Fibroblast of lung (primary cell): ENCODE measurements at regions not wholly inside any gene's neighbourhood (a gene's known extent, or its start where the extent isn't known, plus 50 kb on each side); places are given as distances from the start of the nearest gene placed in this dataset.

Experiments
- DNase-seq, 2 donors: peaks; one replicate each; pipeline versions ENCODE4 v3.0.0 to v3.0.0-alpha.2; 2010; ENCODE audit warnings: low read depth in 2 of 2
- H2AFZ ChIP-seq: 2 replicates; pipeline ENCODE4 v1.5.1; 2012; ENCODE audit warnings: low read length, control low read depth, inconsistent platforms
- H3K27ac ChIP-seq: 2 replicates; pipeline ENCODE4 v1.5.1; 2011; ENCODE audit warnings: low read length, control low read depth; ENCODE audit not compliant: insufficient read depth
- H3K27me3 ChIP-seq: 2 replicates; pipeline ENCODE4 v1.5.1; 2011; ENCODE audit warnings: mild to moderate bottlenecking, low read length; ENCODE audit not compliant: control insufficient read depth, insufficient read depth
- H3K36me3 ChIP-seq: 2 replicates; pipeline ENCODE4 v1.5.1; 2011; ENCODE audit warnings: low read length; ENCODE audit not compliant: control insufficient read depth, insufficient read depth
- H3K4me1 ChIP-seq: 2 replicates; pipeline ENCODE4 v1.5.1; 2011; ENCODE audit warnings: low read length; ENCODE audit not compliant: control insufficient read depth, insufficient read depth; ENCODE audit errors: extremely low read depth
- H3K4me2 ChIP-seq: 2 replicates; pipeline ENCODE4 v1.5.1; 2011; ENCODE audit warnings: low read length, control low read depth; ENCODE audit not compliant: insufficient read depth; ENCODE audit errors: extremely low read depth
- H3K4me3 ChIP-seq, 4 experiments: fragments of 200-600 bp in 1 of 4; sonication (generic) in 1 of 4; replicated peaks in 1 of 4; 2 replicates each; pipeline ENCODE4 v1.5.1; 2011 to 2016; ENCODE audit warnings: low read length in 4 of 4, low read depth in 3 of 4, mild to moderate bottlenecking in 3 of 4, control low read depth in 2 of 4, inconsistent platforms in 1 of 4, mixed read lengths in 1 of 4; ENCODE audit not compliant: insufficient read depth in 1 of 4; ENCODE audit errors: control extremely low read depth in 1 of 4
- H3K79me2 ChIP-seq: 2 replicates; pipeline ENCODE4 v1.5.1; 2012; ENCODE audit warnings: mild to moderate bottlenecking, low read length, inconsistent platforms; ENCODE audit not compliant: control insufficient read depth, insufficient read depth
- H3K9ac ChIP-seq: 2 replicates; pipeline ENCODE4 v1.5.1; 2011; ENCODE audit warnings: mild to moderate bottlenecking, low read length, control low read depth; ENCODE audit not compliant: insufficient read depth
- H3K9me3 ChIP-seq: 2 replicates; pipeline ENCODE4 v1.5.1; 2012; ENCODE audit warnings: low read depth, low read length; ENCODE audit not compliant: control insufficient read depth, insufficient read depth
- H4K20me1 ChIP-seq: 2 replicates; pipeline ENCODE4 v1.5.1; 2011; ENCODE audit warnings: low read length; ENCODE audit not compliant: control insufficient read depth, insufficient read depth; ENCODE audit errors: extremely low read depth
- CTCF ChIP-seq, 2 donors: IDR thresholded peaks in 1 of 2; conservative IDR thresholded peaks in 1 of 2; 1 replicate in 1 of 2; 2 replicates in 1 of 2; pipeline ENCODE4 v1.5.1; 2011 to 2012; ENCODE audit warnings: low read length in 2 of 2, control low read depth in 1 of 2, inconsistent platforms in 1 of 2, low read depth in 1 of 2, mild to moderate bottlenecking in 1 of 2
- EZH2 ChIP-seq: IDR thresholded peaks from 2 replicates; pipeline ENCODE4 v1.5.1; 2012; ENCODE audit warnings: low read length, control low read depth, mild to moderate bottlenecking; ENCODE audit errors: missing control alignments

- Histone ChIP-seq H3K79me2 (no peaks in the 10 kb centered on the region), H3K4me1 (no peaks in the 10 kb centered on the region), H2AFZ (no peak overlapping the region), H3K27me3 (no peaks in the 10 kb centered on the region), H3K27ac (no peak overlapping the region), H3K9ac (no peak overlapping the region), H3K36me3 (no peaks in the 10 kb centered on the region), H3K9me3 (no peaks in the 10 kb centered on the region), H3K4me3 (no peak overlapping the region), H3K4me2 (no peak overlapping the region), H4K20me1 (no peaks in the 10 kb centered on the region)
- DNase-seq: no peak
- TF ChIP-seq EZH2 (no peak), CTCF (conservative IDR thresholded peaks at IDR 0.05 in 1 of 2, IDR thresholded peaks at IDR 0.05 in 1 of 2; ENCODE audit: low read depth in 1 of 2, low read length in 2 of 2) (no peak)
Observed at GRCh38 chr13:61358599-61358998, 57.0 kb downstream of the PCDH20 start.

GRCh38 chr13:61350341-61350740 lies 65.3 kb downstream of the PCDH20 start:
- H3K27me3 ChIP-seq: no peaks in the 10 kb centered on the region
- no peaks in the 10 kb centered on the region for H4K20me1 ChIP-seq
- H3K79me2 ChIP-seq: no peaks in the 10 kb centered on the region
- H3K9me3 ChIP-seq: no peaks in the 10 kb centered on the region
- H2AFZ ChIP-seq: no peak overlapping the region
- H3K9ac ChIP-seq: no peak overlapping the region
- no peaks in the 10 kb centered on the region for H3K4me1 ChIP-seq
- H3K27ac ChIP-seq: no peak overlapping the region
- H3K4me3 ChIP-seq: no peak overlapping the region
- no peak overlapping the region for H3K4me2 ChIP-seq
- TF ChIP-seq CTCF (conservative IDR thresholded peaks at IDR 0.05 in 1 of 2, IDR thresholded peaks at IDR 0.05 in 1 of 2; ENCODE audit: low read depth in 1 of 2, low read length in 2 of 2) (no peak), EZH2 (no peak)
- no peaks in the 10 kb centered on the region for H3K36me3 ChIP-seq
- DNase-seq: no peak

- H3K9ac ChIP-seq: no peak overlapping the region
- no peak overlapping the region for H3K27ac ChIP-seq
- no peaks in the 10 kb centered on the region for H3K79me2 ChIP-seq
- H2AFZ ChIP-seq: no peak overlapping the region
- DNase-seq: no peak
- no peak overlapping the region for H3K4me3 ChIP-seq
- no peaks in the 10 kb centered on the region for H4K20me1 ChIP-seq
- TF ChIP-seq EZH2 (no peak), CTCF (conservative IDR thresholded peaks at IDR 0.05 in 1 of 2, IDR thresholded peaks at IDR 0.05 in 1 of 2; ENCODE audit: low read depth in 1 of 2, low read length in 2 of 2) (no peak)
- H3K4me2 ChIP-seq: no peak overlapping the region
- H3K27me3 ChIP-seq: no peaks in the 10 kb centered on the region
- no peaks in the 10 kb centered on the region for H3K9me3 ChIP-seq
- no peaks in the 10 kb centered on the region for H3K4me1 ChIP-seq
- H3K36me3 ChIP-seq: no peaks in the 10 kb centered on the region
Observed at GRCh38 chr13:61339054-61339621, 76.5 kb downstream of the PCDH20 start.
